ENCODE measurements at regions not wholly inside any gene's neighbourhood (a gene's known extent, or its start where the extent isn't known, plus 50 kb on each side); places are given as distances from the start of the nearest gene placed in this dataset.

GRCh38 chr10:36500266-36500665 is 625.1 kb upstream of the ANKRD30A start:
- WGBS, 5 donors: 69 to 82% (median 76%) methylated on average over 1 of the region's 1 CpG
- no peaks in the 10 kb centered on the region for H3K4me1 ChIP-seq

DNA sequence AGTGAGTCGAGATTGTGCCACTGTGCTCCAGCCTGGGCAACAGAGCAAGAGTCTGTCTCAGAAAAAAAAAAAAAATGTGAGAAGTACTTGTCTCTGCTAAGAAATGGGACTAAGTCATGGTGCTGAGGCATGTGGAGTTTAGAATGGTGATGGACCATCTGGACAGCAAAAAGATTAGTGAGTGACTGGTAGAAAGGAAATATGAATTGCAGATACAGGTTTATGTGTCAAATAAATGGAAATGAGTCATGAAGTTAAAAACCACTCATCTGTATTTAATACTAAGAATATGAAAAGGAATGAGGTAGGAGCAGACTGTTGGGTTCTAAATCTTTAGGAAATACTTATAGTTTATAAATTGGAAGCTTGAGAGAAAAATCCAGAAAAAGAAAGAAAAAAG is 625.7 kb upstream of the ANKRD30A start:
- no peak for DNase-seq
- TF ChIP-seq EP300 (IDR thresholded peaks at IDR 0.05) (no peak), POLR2A (IDR thresholded peaks at IDR 0.05) (no peak), CTCF (IDR thresholded peaks at IDR 0.05) (no peak), POLR2AphosphoS5 (IDR thresholded peaks at IDR 0.05) (no peak)
- H3K27me3 ChIP-seq: no peaks in the 10 kb centered on the region
- H3K4me3 ChIP-seq: no peak overlapping the region
- intact Hi-C loops (cut with DNase I; ENCODE audit: low total_unique reads): no loop called here
- H3K27ac ChIP-seq: no peak overlapping the region
- no peaks in the 10 kb centered on the region for H3K4me1 ChIP-seq
- H3K36me3 ChIP-seq: no peaks in the 10 kb centered on the region
- WGBS, 5 donors: 70 to 93% (median 82%) methylated on average over 1 of the region's 1 CpG
- H3K9me3 ChIP-seq: no peaks in the 10 kb centered on the region

More at GRCh38 chr10:36500266-36500665, 625.1 kb upstream of the ANKRD30A start:
- Histone ChIP-seq H3K9me3 (no peaks in the 10 kb centered on the region), H3K4me3 (no peak overlapping the region), H3K27me3 (no peaks in the 10 kb centered on the region), H3K27ac (no peak overlapping the region), H3K36me3 (no peaks in the 10 kb centered on the region)
- DNase-seq: no peak
- TF ChIP-seq EP300 (IDR thresholded peaks at IDR 0.05) (no peak), POLR2AphosphoS5 (IDR thresholded peaks at IDR 0.05) (no peak), POLR2A (IDR thresholded peaks at IDR 0.05) (no peak), CTCF (IDR thresholded peaks at IDR 0.05) (no peak)
- intact Hi-C loops (cut with DNase I; ENCODE audit: low total_unique reads): no loop called here

- DNase-seq: no peak
- Histone ChIP-seq H3K9me3 (no peaks in the 10 kb centered on the region), H3K4me3 (no peak overlapping the region), H3K4me1 (no peaks in the 10 kb centered on the region), H3K27ac (no peak overlapping the region), H3K36me3 (no peaks in the 10 kb centered on the region), H3K27me3 (no peaks in the 10 kb centered on the region)
- intact Hi-C loops (cut with DNase I; ENCODE audit: low total_unique reads): no loop called here
- TF ChIP-seq POLR2A (IDR thresholded peaks at IDR 0.05) (no peak), CTCF (IDR thresholded peaks at IDR 0.05) (no peak), EP300 (IDR thresholded peaks at IDR 0.05) (no peak), POLR2AphosphoS5 (IDR thresholded peaks at IDR 0.05) (no peak)
- 58 to 75% (median 68%) methylated on average over 1 of the region's 1 CpG for WGBS, 5 donors
These were observed 628.6 kb upstream of the ANKRD30A start for GRCh38 chr10:36496758-36497157.

GRCh38 chr10:36494371-36494770 is 631.0 kb upstream of the ANKRD30A start:
- Histone ChIP-seq H3K4me3 (no peak overlapping the region), H3K4me1 (no peaks in the 10 kb centered on the region), H3K27ac (no peak overlapping the region), H3K9me3 (no peaks in the 10 kb centered on the region), H3K27me3 (no peaks in the 10 kb centered on the region), H3K36me3 (no peaks in the 10 kb centered on the region)
- 68 to 84% (median 77%) methylated on average over 2 of the region's 2 CpGs for WGBS, 5 donors
- intact Hi-C loops (cut with DNase I; ENCODE audit: low total_unique reads): no loop called here
- TF ChIP-seq POLR2AphosphoS5 (IDR thresholded peaks at IDR 0.05) (no peak), EP300 (IDR thresholded peaks at IDR 0.05) (no peak), CTCF (IDR thresholded peaks at IDR 0.05) (no peak), POLR2A (IDR thresholded peaks at IDR 0.05) (no peak)
- DNase-seq: peak in 1 of 2 donors; percentile 34
